ENCODE measurements at regions not wholly inside any gene's neighbourhood (a gene's known extent, or its start where the extent isn't known, plus 50 kb on each side); places are given as distances from the start of the nearest gene placed in this dataset.

- intact Hi-C loops (cut with DNase I), result no loop called here
- no peaks in the 10 kb centered on the region for H3K36me3 ChIP-seq
- no peak for DNase-seq (ENCODE audit: extremely low spot score in 2 of 2)
- H3K9me3 ChIP-seq, result no peaks in the 10 kb centered on the region
- no peaks in the 10 kb centered on the region for H3K27me3 ChIP-seq
- no peak overlapping the region for H3K27ac ChIP-seq
- H3K4me1 ChIP-seq, result no peaks in the 10 kb centered on the region
- TF ChIP-seq POLR2A (IDR thresholded peaks at IDR 0.05) (no peak), CTCF (IDR thresholded peaks at IDR 0.05) (no peak), POLR2AphosphoS5 (IDR thresholded peaks at IDR 0.05; ENCODE audit: insufficient read depth in 1 of 2, low read depth in 1 of 2) (no peak)
- H3K4me3 ChIP-seq, result no peak overlapping the region
These were observed 298.4 kb downstream of the LPIN1 start for GRCh38 chr2:12044857-12045256.

- H3K27ac ChIP-seq, result no peak overlapping the region
- no peak overlapping the region for H3K4me3 ChIP-seq
- no peaks in the 10 kb centered on the region for H3K36me3 ChIP-seq
- TF ChIP-seq CTCF (IDR thresholded peaks at IDR 0.05) (no peak), POLR2A (IDR thresholded peaks at IDR 0.05) (no peak), POLR2AphosphoS5 (IDR thresholded peaks at IDR 0.05; ENCODE audit: insufficient read depth in 1 of 2, low read depth in 1 of 2) (no peak)
- no peak for DNase-seq (ENCODE audit: extremely low spot score in 2 of 2)
- H3K27me3 ChIP-seq, result no peaks in the 10 kb centered on the region
- no peaks in the 10 kb centered on the region for H3K9me3 ChIP-seq
- no peaks in the 10 kb centered on the region for H3K4me1 ChIP-seq
- intact Hi-C loops (cut with DNase I), result no loop called here
These were observed 299.4 kb downstream of the LPIN1 start for GRCh38 chr2:12045864-12046291.

- H3K4me3 ChIP-seq, result no peak overlapping the region
- no peaks in the 10 kb centered on the region for H3K36me3 ChIP-seq
- H3K27ac ChIP-seq, result no peak overlapping the region
- H3K9me3 ChIP-seq, result no peaks in the 10 kb centered on the region
- intact Hi-C loops (cut with DNase I), result no loop called here
- H3K27me3 ChIP-seq, result no peaks in the 10 kb centered on the region
- TF ChIP-seq CTCF (IDR thresholded peaks at IDR 0.05) (no peak), POLR2AphosphoS5 (IDR thresholded peaks at IDR 0.05; ENCODE audit: insufficient read depth in 1 of 2, low read depth in 1 of 2) (no peak), POLR2A (IDR thresholded peaks at IDR 0.05) (no peak)
- no peaks in the 10 kb centered on the region for H3K4me1 ChIP-seq
- no peak for DNase-seq (ENCODE audit: extremely low spot score in 2 of 2)
These were observed 300.2 kb downstream of the LPIN1 start for GRCh38 chr2:12046641-12047040.

GRCh38 chr2:12047761-12048160 lies 301.3 kb downstream of the LPIN1 start:
- Histone ChIP-seq H3K27me3 (no peaks in the 10 kb centered on the region), H3K36me3 (no peaks in the 10 kb centered on the region), H3K27ac (no peak overlapping the region), H3K4me1 (no peaks in the 10 kb centered on the region), H3K9me3 (no peaks in the 10 kb centered on the region), H3K4me3 (no peak overlapping the region)
- TF ChIP-seq POLR2A (IDR thresholded peaks at IDR 0.05) (no peak), POLR2AphosphoS5 (IDR thresholded peaks at IDR 0.05; ENCODE audit: insufficient read depth in 1 of 2, low read depth in 1 of 2) (no peak), CTCF (IDR thresholded peaks at IDR 0.05) (no peak)
- intact Hi-C loops (cut with DNase I), result no loop called here
- DNase-seq (ENCODE audit: extremely low spot score in 2 of 2), result no peak

GRCh38 chr2:12048550-12048949 lies 302.1 kb downstream of the LPIN1 start:
- Histone ChIP-seq H3K4me1 (no peaks in the 10 kb centered on the region), H3K9me3 (no peaks in the 10 kb centered on the region), H3K36me3 (no peaks in the 10 kb centered on the region), H3K27ac (no peak overlapping the region), H3K4me3 (no peak overlapping the region), H3K27me3 (no peaks in the 10 kb centered on the region)
- DNase-seq (ENCODE audit: extremely low spot score in 2 of 2), result no peak
- TF ChIP-seq POLR2A (IDR thresholded peaks at IDR 0.05) (no peak), CTCF (IDR thresholded peaks at IDR 0.05) (no peak), POLR2AphosphoS5 (IDR thresholded peaks at IDR 0.05; ENCODE audit: insufficient read depth in 1 of 2, low read depth in 1 of 2) (no peak)
- intact Hi-C loops (cut with DNase I), result no loop called here
